Mucosa of descending colon (tissue), 3 donors: ENCODE measurements at regions not wholly inside any gene's neighbourhood (a gene's known extent, or its start where the extent isn't known, plus 50 kb on each side); places are given as distances from the start of the nearest gene placed in this dataset.
"Not testable (repeated sequence)": the region's sequence is repeated elsewhere in the genome, so short reads cannot be mapped to it uniquely, and the experiment has no call there.

Experiments
- ATAC-seq: fragments of 200-7000 bp; cut with Tn5 transposase; one replicate; pipeline ENCODE4 v1.9.1; 2020; ENCODE audit warnings: mild to moderate bottlenecking, moderate library complexity
- DNase-seq, 3 donors: peaks; one replicate each; pipeline ENCODE4 v3.0.0-alpha.2; 2020
- H3K36me3 ChIP-seq: fragments of 200-600 bp; one replicate; pipeline ENCODE4 v1.8.0; 2021; ENCODE audit warnings: low read depth, mild to moderate bottlenecking
- H3K4me1 ChIP-seq: fragments of 200-600 bp; one replicate; pipeline ENCODE4 v1.8.0; 2021; ENCODE audit warnings: low read depth, mild to moderate bottlenecking
- H3K4me3 ChIP-seq: fragments of 200-600 bp; one replicate; pipeline ENCODE4 v1.8.0; 2021; ENCODE audit warnings: mild to moderate bottlenecking
- H3K9me3 ChIP-seq: fragments of 200-600 bp; one replicate; pipeline ENCODE4 v1.8.0; 2021; ENCODE audit warnings: mild to moderate bottlenecking
- intact Hi-C, 2 donors: fragments of 100-400 bp; cut with DNase I in 1 of 2; cut with micrococcal nuclease in 1 of 2; formaldehyde crosslinking; loops; one replicate each; pipeline versions ENCODE4 v1.11.0 to v1.11.1; 2022; cut with DNase I, micrococcal nuclease
- TF ChIP-seq, protein P1 (sequence below): fragments of 200-600 bp; IDR thresholded peaks from one replicate; pipeline ENCODE4 v1.8.0; 2022; ENCODE audit warnings: antibody characterized with exemption, mild to moderate bottlenecking
- donor health status: DM: no; HTN: no; CAD: no; lungs with moderate emphysema.
- donor health status: DM: no; HTN: no; CAD: no.
- donor health status: DM: no; HTN: yes; CAD: no.

DNA sequence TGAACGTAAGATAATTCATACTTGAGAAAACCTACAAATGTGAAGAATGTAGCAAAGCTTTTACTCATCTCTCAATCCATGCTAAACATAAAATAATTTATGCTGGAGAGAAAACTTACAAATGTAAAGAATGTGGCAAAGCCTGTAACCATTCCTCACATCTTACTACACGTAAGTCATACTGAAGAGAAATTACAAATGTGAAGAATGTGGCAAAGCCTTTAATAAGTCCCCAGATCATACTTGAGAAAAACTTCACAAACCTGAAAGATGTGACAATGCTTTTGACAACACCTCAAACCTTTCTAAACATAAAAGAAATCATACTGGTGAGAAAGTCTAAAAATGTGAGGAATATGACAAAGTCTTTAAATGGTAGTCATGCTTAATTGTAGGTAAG is 89.4 kb downstream of the ZNF675 start:
- intact Hi-C loops: no loop called here
- DNase-seq: no peak
- ATAC-seq: no peak
- TF ChIP-seq, protein P1, sequence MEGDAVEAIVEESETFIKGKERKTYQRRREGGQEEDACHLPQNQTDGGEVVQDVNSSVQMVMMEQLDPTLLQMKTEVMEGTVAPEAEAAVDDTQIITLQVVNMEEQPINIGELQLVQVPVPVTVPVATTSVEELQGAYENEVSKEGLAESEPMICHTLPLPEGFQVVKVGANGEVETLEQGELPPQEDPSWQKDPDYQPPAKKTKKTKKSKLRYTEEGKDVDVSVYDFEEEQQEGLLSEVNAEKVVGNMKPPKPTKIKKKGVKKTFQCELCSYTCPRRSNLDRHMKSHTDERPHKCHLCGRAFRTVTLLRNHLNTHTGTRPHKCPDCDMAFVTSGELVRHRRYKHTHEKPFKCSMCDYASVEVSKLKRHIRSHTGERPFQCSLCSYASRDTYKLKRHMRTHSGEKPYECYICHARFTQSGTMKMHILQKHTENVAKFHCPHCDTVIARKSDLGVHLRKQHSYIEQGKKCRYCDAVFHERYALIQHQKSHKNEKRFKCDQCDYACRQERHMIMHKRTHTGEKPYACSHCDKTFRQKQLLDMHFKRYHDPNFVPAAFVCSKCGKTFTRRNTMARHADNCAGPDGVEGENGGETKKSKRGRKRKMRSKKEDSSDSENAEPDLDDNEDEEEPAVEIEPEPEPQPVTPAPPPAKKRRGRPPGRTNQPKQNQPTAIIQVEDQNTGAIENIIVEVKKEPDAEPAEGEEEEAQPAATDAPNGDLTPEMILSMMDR: no peak
- Histone ChIP-seq H3K4me3 (no peak overlapping the region), H3K9me3 (peaks cover 17% of the 10 kb centered on the region), H3K36me3 (no peaks in the 10 kb centered on the region), H3K4me1 (no peaks in the 10 kb centered on the region)

DNA sequence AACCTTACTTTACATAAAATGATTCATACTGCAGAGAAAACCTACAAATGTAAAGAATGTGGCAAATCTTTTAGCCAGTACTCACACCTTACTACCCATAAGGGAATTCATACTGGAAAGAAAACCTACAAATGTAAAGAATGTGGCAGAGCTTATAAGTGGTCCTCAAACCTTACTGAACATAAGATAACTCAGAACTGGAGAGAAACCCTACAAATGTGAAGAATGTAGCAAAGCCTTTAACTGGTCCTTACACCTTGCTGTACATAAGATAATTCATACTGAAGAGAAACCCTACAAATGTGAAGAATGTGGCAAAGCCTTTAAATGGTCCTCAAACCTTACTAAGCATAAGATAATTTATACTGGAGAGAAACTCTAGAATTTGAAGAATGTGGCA is 90.1 kb downstream of the ZNF675 start:
- ATAC-seq: no peak
- TF ChIP-seq, protein P1: no peak
- intact Hi-C loops: no loop called here

DNA sequence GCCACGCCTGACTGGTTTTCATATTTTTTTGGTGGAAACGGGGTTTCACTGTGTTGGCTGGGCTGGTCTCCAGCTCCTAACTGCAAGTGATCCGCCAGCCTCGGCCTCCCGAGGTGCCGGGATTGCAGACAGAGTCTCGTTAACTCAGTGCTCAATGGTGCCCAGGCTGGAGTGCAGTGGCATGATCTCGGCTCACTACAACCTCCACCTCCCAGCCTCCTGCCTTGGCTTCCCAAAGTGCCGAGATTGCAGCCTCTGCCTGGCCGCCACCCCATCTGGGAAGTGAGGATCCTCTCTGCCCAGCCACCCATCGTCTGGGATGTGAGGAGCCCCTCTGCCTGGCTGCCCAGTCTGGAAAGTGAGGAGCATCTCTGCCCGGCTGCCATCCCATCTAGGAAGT is 92.7 kb downstream of the ZNF675 start:
- DNase-seq, H3K4me1 ChIP-seq, H3K4me3 ChIP-seq, ATAC-seq, H3K36me3 ChIP-seq, intact Hi-C loops: not testable (repeated sequence)
- H3K9me3 ChIP-seq: peaks cover 24% of the 10 kb centered on the region

More for the DNA sequence above, 90.1 kb downstream of the ZNF675 start:
- Histone ChIP-seq H3K36me3 (no peaks in the 10 kb centered on the region), H3K4me3 (no peak overlapping the region), H3K9me3 (peaks cover 20% of the 10 kb centered on the region), H3K4me1 (no peaks in the 10 kb centered on the region)
- DNase-seq: no peak

DNA sequence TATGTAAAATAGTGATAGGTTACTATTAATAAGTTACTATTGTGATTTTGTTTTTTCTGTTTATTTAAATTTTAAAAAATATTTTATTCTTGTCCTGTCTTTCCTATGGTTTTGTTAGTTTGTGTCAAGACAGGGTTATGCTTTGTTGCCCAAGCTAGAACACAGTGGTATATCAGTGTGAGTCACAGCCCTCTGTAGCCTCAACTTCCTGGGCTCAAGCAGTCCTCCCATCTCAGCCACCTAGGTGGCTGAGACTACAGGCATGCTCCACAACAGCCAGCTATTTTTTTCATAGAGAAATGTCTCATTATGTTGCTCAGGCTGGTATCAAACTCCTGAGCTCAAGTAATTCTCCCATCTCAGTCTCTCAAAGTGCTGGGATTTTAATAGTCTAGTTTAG is 99.5 kb downstream of the ZNF675 start:
- intact Hi-C loops: no loop called here
- DNase-seq: no peak
- Histone ChIP-seq H3K4me1 (no peaks in the 10 kb centered on the region), H3K9me3 (peaks cover 18% of the 10 kb centered on the region), H3K4me3 (no peak overlapping the region), H3K36me3 (no peaks in the 10 kb centered on the region)
- no peak for ATAC-seq
- TF ChIP-seq, protein P1: no peak

DNA sequence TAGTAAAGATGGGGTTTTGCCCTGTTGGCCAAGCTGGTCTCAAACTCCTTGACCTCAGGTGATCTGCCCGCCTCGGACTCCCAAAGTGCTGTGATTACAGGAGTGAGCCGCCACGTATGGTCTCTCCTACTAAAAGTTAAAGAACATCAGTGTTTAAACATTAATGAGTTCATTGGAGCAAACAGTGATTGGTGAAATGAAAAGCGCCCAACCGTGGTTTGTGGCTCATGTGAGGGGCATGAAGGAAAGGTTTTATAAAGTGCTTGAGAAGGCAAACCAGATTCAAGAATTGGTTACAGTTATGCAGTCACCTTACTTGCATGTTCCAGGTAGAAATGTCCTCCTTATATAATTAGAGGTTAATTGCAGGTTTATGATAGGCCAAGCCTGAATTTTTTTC is 109.5 kb downstream of the ZNF675 start:
- TF ChIP-seq, protein P1: no peak
- DNase-seq: no peak
- H3K4me3 ChIP-seq: no peak overlapping the region
- no peak for ATAC-seq
- intact Hi-C loops: no loop called here
- H3K4me1 ChIP-seq: no peaks in the 10 kb centered on the region
- no peaks in the 10 kb centered on the region for H3K36me3 ChIP-seq
- H3K9me3 ChIP-seq: peaks cover 26% of the 10 kb centered on the region

DNA sequence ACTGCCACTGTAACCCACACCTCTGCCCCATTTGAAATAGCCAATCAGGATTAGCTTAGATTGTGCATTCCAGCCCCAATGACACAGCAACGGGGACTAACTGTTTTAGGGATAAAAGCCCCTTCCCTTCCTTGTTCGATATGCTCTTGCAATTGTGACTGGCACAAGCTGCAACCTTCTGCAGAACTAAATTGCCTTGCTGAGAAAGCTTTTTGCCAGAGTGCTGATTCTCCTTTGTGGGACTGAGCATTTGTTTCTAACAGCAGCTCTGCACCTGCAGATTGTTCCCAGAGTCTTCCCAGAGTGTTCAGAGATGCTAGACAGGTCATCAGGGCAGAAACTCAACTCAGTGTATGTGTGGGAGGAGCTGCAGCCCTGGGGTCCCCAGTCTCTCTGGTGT is 115.8 kb downstream of the ZNF675 start:
- Histone ChIP-seq H3K4me3 (no peak overlapping the region), H3K36me3 (no peaks in the 10 kb centered on the region), H3K4me1 (no peaks in the 10 kb centered on the region), H3K9me3 (peaks cover 74% of the 10 kb centered on the region)
- DNase-seq: no peak
- TF ChIP-seq, protein P1: no peak
- ATAC-seq: no peak
- intact Hi-C loops: no loop called here

DNA sequence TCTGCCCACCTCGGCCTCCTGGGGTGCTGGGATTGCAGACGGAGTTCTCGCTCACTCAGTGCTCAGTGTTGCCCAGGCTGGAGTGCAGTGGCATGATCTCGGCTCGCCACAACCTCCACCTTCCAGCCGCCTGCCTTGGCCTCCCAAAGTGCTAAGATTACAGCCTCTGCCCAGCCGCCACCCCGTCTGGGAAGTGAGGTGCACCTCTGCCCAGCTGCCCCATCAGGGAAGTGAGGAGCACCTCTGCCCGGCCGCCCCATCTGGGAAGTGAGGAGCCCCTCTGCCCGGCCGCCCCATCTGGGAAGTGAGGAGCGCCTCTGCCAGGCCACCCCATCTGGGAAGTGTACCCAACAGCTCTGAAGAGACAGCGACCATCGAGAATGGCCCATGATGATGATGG is 118.9 kb downstream of the ZNF675 start:
- intact Hi-C loops: not testable (repeated sequence)

More for the DNA sequence above, 118.9 kb downstream of the ZNF675 start:
- peaks cover 68% of the 10 kb centered on the region for H3K9me3 ChIP-seq
- not testable (repeated sequence) for ATAC-seq, H3K36me3 ChIP-seq, DNase-seq, H3K4me1 ChIP-seq, H3K4me3 ChIP-seq
